Endothelial cell of umbilical vein (primary cell): ENCODE measurements at regions not wholly inside any gene's neighbourhood (a gene's known extent, or its start where the extent isn't known, plus 50 kb on each side); places are given as distances from the start of the nearest gene placed in this dataset.

Experiments used
- POLR2A ChIP-seq: IDR thresholded peaks from 2 replicates; pipeline ENCODE4 v1.6.1; 2012; ENCODE audit warnings: low read depth, mild to moderate bottlenecking, control low read depth, low read length
- POLR2AphosphoS5 ChIP-seq: IDR thresholded peaks from 2 replicates; pipeline ENCODE4 v1.6.1; 2012; ENCODE audit warnings: low read depth, mild to moderate bottlenecking, control low read depth, low read length, moderate library complexity; ENCODE audit not compliant: insufficient read depth
- TF ChIP-seq, protein P1 (sequence below), 2 donors: IDR thresholded peaks; 1 replicate in 1 of 2; 2 replicates in 1 of 2; pipeline ENCODE4 v1.5.1; 2011; ENCODE audit warnings: low read length in 2 of 2, mild to moderate bottlenecking in 2 of 2, moderate library complexity in 2 of 2, control low read depth in 1 of 2, inconsistent platforms in 1 of 2, low read depth in 1 of 2; ENCODE audit not compliant: insufficient read depth in 1 of 2; ENCODE audit errors: extremely low read depth in 1 of 2

DNA sequence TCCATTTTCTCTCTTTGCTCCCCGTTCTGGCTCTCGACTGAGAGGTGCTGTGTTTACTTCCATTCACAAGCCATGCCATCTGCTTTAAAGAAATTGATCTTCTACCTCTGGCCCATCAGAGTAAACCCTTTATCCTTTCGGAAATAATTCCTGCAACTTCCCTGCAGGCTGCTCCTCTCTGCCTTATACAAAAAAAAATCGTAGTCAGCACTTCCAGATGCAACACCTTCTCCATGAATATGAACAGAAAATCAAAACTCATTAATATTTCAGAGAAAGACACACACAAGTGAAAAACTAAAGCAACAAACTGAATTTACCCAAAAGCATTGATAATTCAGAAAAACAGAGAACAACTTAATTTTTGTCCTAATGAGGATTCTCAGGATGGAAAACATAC lies 127.6 kb upstream of the FSCB start:
- TF ChIP-seq POLR2A (no peak), POLR2AphosphoS5 (no peak)
- TF ChIP-seq, protein P1, sequence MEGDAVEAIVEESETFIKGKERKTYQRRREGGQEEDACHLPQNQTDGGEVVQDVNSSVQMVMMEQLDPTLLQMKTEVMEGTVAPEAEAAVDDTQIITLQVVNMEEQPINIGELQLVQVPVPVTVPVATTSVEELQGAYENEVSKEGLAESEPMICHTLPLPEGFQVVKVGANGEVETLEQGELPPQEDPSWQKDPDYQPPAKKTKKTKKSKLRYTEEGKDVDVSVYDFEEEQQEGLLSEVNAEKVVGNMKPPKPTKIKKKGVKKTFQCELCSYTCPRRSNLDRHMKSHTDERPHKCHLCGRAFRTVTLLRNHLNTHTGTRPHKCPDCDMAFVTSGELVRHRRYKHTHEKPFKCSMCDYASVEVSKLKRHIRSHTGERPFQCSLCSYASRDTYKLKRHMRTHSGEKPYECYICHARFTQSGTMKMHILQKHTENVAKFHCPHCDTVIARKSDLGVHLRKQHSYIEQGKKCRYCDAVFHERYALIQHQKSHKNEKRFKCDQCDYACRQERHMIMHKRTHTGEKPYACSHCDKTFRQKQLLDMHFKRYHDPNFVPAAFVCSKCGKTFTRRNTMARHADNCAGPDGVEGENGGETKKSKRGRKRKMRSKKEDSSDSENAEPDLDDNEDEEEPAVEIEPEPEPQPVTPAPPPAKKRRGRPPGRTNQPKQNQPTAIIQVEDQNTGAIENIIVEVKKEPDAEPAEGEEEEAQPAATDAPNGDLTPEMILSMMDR (IDR thresholded peaks at IDR 0.05; ENCODE audit: extremely low read depth in 1 of 2, insufficient read depth in 1 of 2, low read depth in 1 of 2, low read length in 2 of 2), result no peak
